ENCODE measurements at regions not wholly inside any gene's neighbourhood (a gene's known extent, or its start where the extent isn't known, plus 50 kb on each side); places are given as distances from the start of the nearest gene placed in this dataset.

- no peak for TF ChIP-seq CTCF (IDR thresholded peaks at IDR 0.05; ENCODE audit: low read depth, low read length, missing control alignments)
- DNase-seq (ENCODE audit: extremely low read depth, low read depth) = no peak
- H3K4me3 ChIP-seq (replicated peaks; ENCODE audit: low read depth, low read length) = no peak overlapping the region
These were observed 410.4 kb downstream of the KCTD16 start for GRCh38 chr5:144581044-144581443.

- no peak overlapping the region for H3K4me3 ChIP-seq (replicated peaks; ENCODE audit: low read depth, low read length)
- TF ChIP-seq CTCF (IDR thresholded peaks at IDR 0.05; ENCODE audit: low read depth, low read length, missing control alignments) = no peak
- DNase-seq (ENCODE audit: extremely low read depth, low read depth) = no peak
These were observed 407.0 kb downstream of the KCTD16 start for GRCh38 chr5:144577676-144578075.

- DNase-seq (ENCODE audit: extremely low read depth, low read depth) = no peak
- no peak for TF ChIP-seq CTCF (IDR thresholded peaks at IDR 0.05; ENCODE audit: low read depth, low read length, missing control alignments)
- no peak overlapping the region for H3K4me3 ChIP-seq (replicated peaks; ENCODE audit: low read depth, low read length)
These were observed 405.1 kb downstream of the KCTD16 start for GRCh38 chr5:144575736-144576135.

- no peak overlapping the region for H3K4me3 ChIP-seq (replicated peaks; ENCODE audit: low read depth, low read length)
- no peak for DNase-seq (ENCODE audit: extremely low read depth, low read depth)
- no peak for TF ChIP-seq CTCF (IDR thresholded peaks at IDR 0.05; ENCODE audit: low read depth, low read length, missing control alignments)
These were observed 396.7 kb downstream of the KCTD16 start for GRCh38 chr5:144567421-144567780.

- TF ChIP-seq CTCF (IDR thresholded peaks at IDR 0.05; ENCODE audit: low read depth, low read length, missing control alignments) = no peak
- no peak for DNase-seq (ENCODE audit: extremely low read depth, low read depth)
- H3K4me3 ChIP-seq (replicated peaks; ENCODE audit: low read depth, low read length) = no peak overlapping the region
These were observed 396.2 kb downstream of the KCTD16 start for GRCh38 chr5:144566747-144567420.

GRCh38 chr5:144549580-144549979 is 378.9 kb downstream of the KCTD16 start:
- no peak overlapping the region for H3K4me3 ChIP-seq (replicated peaks; ENCODE audit: low read depth, low read length)
- DNase-seq (ENCODE audit: extremely low read depth, low read depth) = no peak
- TF ChIP-seq CTCF (IDR thresholded peaks at IDR 0.05; ENCODE audit: low read depth, low read length, missing control alignments) = no peak

GRCh38 chr5:144548936-144549335 is 378.3 kb downstream of the KCTD16 start:
- TF ChIP-seq CTCF (IDR thresholded peaks at IDR 0.05; ENCODE audit: low read depth, low read length, missing control alignments) = no peak
- no peak for DNase-seq (ENCODE audit: extremely low read depth, low read depth)

More at GRCh38 chr5:144548936-144549335, 378.3 kb downstream of the KCTD16 start:
- no peak overlapping the region for H3K4me3 ChIP-seq (replicated peaks; ENCODE audit: low read depth, low read length)

Data from HFF-Myc (cell line).